Esophagus squamous epithelium (tissue), 5 donors: ENCODE measurements at regions not wholly inside any gene's neighbourhood (a gene's known extent, or its start where the extent isn't known, plus 50 kb on each side); places are given as distances from the start of the nearest gene placed in this dataset.

Experiments
- DNase-seq: peaks from one replicate; lab custom pipeline; 2025; lab: John Stamatoyannopoulos, UW
- H3K27ac ChIP-seq, 4 donors: fragments of 200-600 bp; sonication (generic); one replicate each; pipeline ENCODE4 v1.5.1; 2016 to 2019; ENCODE audit warnings: mild to moderate bottlenecking in 1 of 4
- H3K27me3 ChIP-seq, 4 donors: fragments of 200-600 bp; sonication (generic); 1 replicate in 3 of 4; 2 replicates in 1 of 4; pipeline versions ENCODE4 v1.5.1 to v1.6.0; 2017 to 2021; ENCODE audit warnings: antibody characterized with exemption in 1 of 4
- H3K36me3 ChIP-seq, 3 donors: fragments of 200-600 bp; sonication (generic); one replicate each; pipeline ENCODE4 v1.5.1; 2016 to 2019
- H3K4me1 ChIP-seq, 3 donors: fragments of 200-600 bp; sonication (generic); one replicate each; pipeline ENCODE4 v1.5.1; 2017 to 2019
- H3K4me3 ChIP-seq, 4 donors: fragments of 200-600 bp; sonication (generic); 1 replicate in 3 of 4; 2 replicates in 1 of 4; pipeline ENCODE4 v1.5.1; 2016 to 2019; ENCODE audit warnings: mild to moderate bottlenecking in 2 of 4, moderate library complexity in 1 of 4
- H3K9me3 ChIP-seq, 3 donors: fragments of 200-600 bp; sonication (generic); one replicate each; pipeline ENCODE4 v1.5.1; 2016 to 2019
- CTCF ChIP-seq, 6 experiments: fragments of 450-650 bp in 4 of 6; fragments of 200-600 bp in 2 of 6; sonication (generic) in 2 of 6; IDR thresholded peaks; one replicate each; pipeline ENCODE4 v1.5.1; 2016 to 2019; ENCODE audit warnings: antibody characterized with exemption in 6 of 6, mild to moderate bottlenecking in 4 of 6, moderate library complexity in 4 of 6
- POLR2A ChIP-seq, 4 donors: fragments of 450-650 bp; IDR thresholded peaks; one replicate each; pipeline ENCODE4 v1.6.1; 2017; ENCODE audit warnings: antibody characterized with exemption in 4 of 4, mild to moderate bottlenecking in 4 of 4, moderate library complexity in 3 of 4
- WGBS, 2 donors: methylation state at CpG; one replicate each; pipeline ENCODE4 v1.1.5; 2018; 5-methylcytosine and 5-hydroxymethylcytosine counted together
- intact Hi-C: fragments of 100-400 bp; cut with DNase I; formaldehyde crosslinking; loops from one replicate; pipeline ENCODE4 v1.15.0; 2022
- donor health status: DM: yes; HTN: yes; CAD: no.

- H3K9me3 ChIP-seq = peaks cover 0 to 9% (median 0%) of the 10 kb centered on the region in 3 donors
- intact Hi-C loops = no loop called here
- 71 to 76% methylated on average over 3 to 6 of the region's 9 CpGs for WGBS, 2 donors
Measured at GRCh38 chr2:103526757-103527156, 764.9 kb downstream of the TMEM182 start.

GRCh38 chr2:103527278-103527677 is 765.4 kb downstream of the TMEM182 start:
- H3K9me3 ChIP-seq = peaks cover 0 to 9% (median 0%) of the 10 kb centered on the region in 3 donors
- 45 to 63% methylated on average over 3 of the region's 3 CpGs for WGBS, 2 donors
- H3K27ac ChIP-seq = no peak overlapping the region
- DNase-seq = no peak
- intact Hi-C loops = no loop called here
- no peak overlapping the region for H3K4me3 ChIP-seq
- H3K4me1 ChIP-seq = no peaks in the 10 kb centered on the region
- no peak for TF ChIP-seq POLR2A (IDR thresholded peaks at IDR 0.05)
- H3K36me3 ChIP-seq = no peaks in the 10 kb centered on the region
- H3K27me3 ChIP-seq = no peaks in the 10 kb centered on the region

More at GRCh38 chr2:103526757-103527156, 764.9 kb downstream of the TMEM182 start:
- Histone ChIP-seq H3K36me3 (no peaks in the 10 kb centered on the region), H3K27ac (no peak overlapping the region), H3K27me3 (no peaks in the 10 kb centered on the region), H3K4me1 (no peaks in the 10 kb centered on the region), H3K4me3 (no peak overlapping the region)
- no peak for TF ChIP-seq CTCF (IDR thresholded peaks at IDR 0.05)
- no peak for TF ChIP-seq POLR2A (IDR thresholded peaks at IDR 0.05)
- DNase-seq = no peak

GRCh38 chr2:103529798-103530502 is 768.1 kb downstream of the TMEM182 start:
- no peak for DNase-seq
- Histone ChIP-seq H3K4me1 (no peaks in the 10 kb centered on the region), H3K27me3 (no peaks in the 10 kb centered on the region), H3K9me3 (peaks cover 0 to 9% (median 0%) of the 10 kb centered on the region in 3 donors), H3K4me3 (no peak overlapping the region), H3K27ac (no peak overlapping the region), H3K36me3 (no peaks in the 10 kb centered on the region)
- no peak for TF ChIP-seq POLR2A (IDR thresholded peaks at IDR 0.05)
- no peak for TF ChIP-seq CTCF (IDR thresholded peaks at IDR 0.05)
- WGBS, 2 donors = 51 to 67% methylated on average over 2 to 4 of the region's 5 CpGs
- intact Hi-C loops = no loop called here

GRCh38 chr2:103552775-103553174 is 790.9 kb downstream of the TMEM182 start:
- Histone ChIP-seq H3K27ac (no peak overlapping the region), H3K27me3 (no peaks in the 10 kb centered on the region), H3K36me3 (no peaks in the 10 kb centered on the region), H3K4me1 (no peaks in the 10 kb centered on the region), H3K4me3 (no peak overlapping the region), H3K9me3 (no peaks in the 10 kb centered on the region)
- no peak for DNase-seq
- intact Hi-C loops = no loop called here
- WGBS, 2 donors = 62 to 71% methylated on average over 3 of the region's 3 CpGs
- TF ChIP-seq CTCF (IDR thresholded peaks at IDR 0.05) (no peak), POLR2A (IDR thresholded peaks at IDR 0.05) (no peak)

GRCh38 chr2:103594823-103595222 is 833.0 kb downstream of the TMEM182 start:
- DNase-seq = no peak
- H3K27me3 ChIP-seq = no peaks in the 10 kb centered on the region
- 60 to 92% methylated on average over 2 of the region's 3 CpGs for WGBS, 2 donors
- no peaks in the 10 kb centered on the region for H3K36me3 ChIP-seq
- H3K27ac ChIP-seq = no peak overlapping the region
- TF ChIP-seq POLR2A (IDR thresholded peaks at IDR 0.05) = no peak
- TF ChIP-seq CTCF (IDR thresholded peaks at IDR 0.05) = no peak
- intact Hi-C loops = no loop called here
- no peak overlapping the region for H3K4me3 ChIP-seq
- peaks cover 0 to 14% (median 0%) of the 10 kb centered on the region in 3 donors for H3K9me3 ChIP-seq
- H3K4me1 ChIP-seq = no peaks in the 10 kb centered on the region
